ENCODE measurements at regions not wholly inside any gene's neighbourhood (a gene's known extent, or its start where the extent isn't known, plus 50 kb on each side); places are given as distances from the start of the nearest gene placed in this dataset.

DNA sequence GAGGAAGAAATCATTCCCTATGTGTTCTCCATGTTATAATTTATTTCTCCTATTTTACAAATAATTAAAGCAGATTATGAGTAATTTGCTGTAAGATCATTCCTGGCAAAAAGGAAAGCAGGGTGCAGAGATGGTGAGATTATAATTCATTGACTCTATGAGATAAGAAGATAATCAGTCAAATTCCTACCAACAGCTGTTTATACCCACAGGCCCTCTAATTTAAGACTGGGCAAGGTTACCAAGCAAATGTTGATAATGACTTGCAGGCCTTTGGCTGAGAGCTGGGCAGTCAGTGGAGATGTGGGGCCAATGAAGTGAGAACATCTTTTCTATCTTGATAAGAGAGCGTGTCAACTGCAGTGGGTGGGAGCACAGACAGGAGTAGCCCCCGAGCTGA, 222.7 kb downstream of the ICE1 start:
- no peak overlapping the region for H3K4me3 ChIP-seq (ENCODE audit: low read depth, low read length)
- DNase-seq (ENCODE audit: low read depth): no peak
- TF ChIP-seq POLR2A (IDR thresholded peaks at IDR 0.05; ENCODE audit: extremely low read depth, insufficient read length) (no peak), MAX (IDR thresholded peaks at IDR 0.05; ENCODE audit: low read depth, low read length) (no peak), MYC (IDR thresholded peaks at IDR 0.05; ENCODE audit: low read depth, low read length) (no peak)
- TF ChIP-seq, protein P1, sequence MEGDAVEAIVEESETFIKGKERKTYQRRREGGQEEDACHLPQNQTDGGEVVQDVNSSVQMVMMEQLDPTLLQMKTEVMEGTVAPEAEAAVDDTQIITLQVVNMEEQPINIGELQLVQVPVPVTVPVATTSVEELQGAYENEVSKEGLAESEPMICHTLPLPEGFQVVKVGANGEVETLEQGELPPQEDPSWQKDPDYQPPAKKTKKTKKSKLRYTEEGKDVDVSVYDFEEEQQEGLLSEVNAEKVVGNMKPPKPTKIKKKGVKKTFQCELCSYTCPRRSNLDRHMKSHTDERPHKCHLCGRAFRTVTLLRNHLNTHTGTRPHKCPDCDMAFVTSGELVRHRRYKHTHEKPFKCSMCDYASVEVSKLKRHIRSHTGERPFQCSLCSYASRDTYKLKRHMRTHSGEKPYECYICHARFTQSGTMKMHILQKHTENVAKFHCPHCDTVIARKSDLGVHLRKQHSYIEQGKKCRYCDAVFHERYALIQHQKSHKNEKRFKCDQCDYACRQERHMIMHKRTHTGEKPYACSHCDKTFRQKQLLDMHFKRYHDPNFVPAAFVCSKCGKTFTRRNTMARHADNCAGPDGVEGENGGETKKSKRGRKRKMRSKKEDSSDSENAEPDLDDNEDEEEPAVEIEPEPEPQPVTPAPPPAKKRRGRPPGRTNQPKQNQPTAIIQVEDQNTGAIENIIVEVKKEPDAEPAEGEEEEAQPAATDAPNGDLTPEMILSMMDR (IDR thresholded peaks at IDR 0.05; ENCODE audit: low read depth, low read length): no peak

- TF ChIP-seq, protein P1 (IDR thresholded peaks at IDR 0.05; ENCODE audit: low read depth, low read length): no peak
- TF ChIP-seq POLR2A (IDR thresholded peaks at IDR 0.05; ENCODE audit: extremely low read depth, insufficient read length): no peak
- no peak for TF ChIP-seq MYC (IDR thresholded peaks at IDR 0.05; ENCODE audit: low read depth, low read length)
- no peak for TF ChIP-seq MAX (IDR thresholded peaks at IDR 0.05; ENCODE audit: low read depth, low read length)
- no peak for DNase-seq (ENCODE audit: low read depth)
- H3K4me3 ChIP-seq (ENCODE audit: low read depth, low read length): no peak overlapping the region
Observed at GRCh38 chr5:5644249-5644648, 221.8 kb downstream of the ICE1 start.

DNA sequence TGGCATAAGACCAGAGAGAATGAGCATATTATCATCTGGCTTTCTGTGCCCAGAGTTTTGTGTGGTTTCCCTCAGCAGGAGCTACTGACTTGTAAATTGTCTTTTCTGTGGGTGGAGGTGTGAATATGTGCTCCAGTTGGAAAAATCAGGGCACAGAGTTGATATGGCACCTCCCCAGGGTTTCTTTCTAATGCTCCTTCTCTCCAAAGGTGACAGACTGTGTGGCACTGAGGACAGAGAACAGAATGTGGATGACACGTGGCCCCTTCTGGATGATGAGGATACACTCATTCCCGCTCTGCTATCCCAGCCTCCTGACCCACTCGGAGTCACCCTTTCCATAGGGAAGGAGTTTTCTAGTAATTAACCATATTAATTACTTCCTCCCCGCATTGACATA, 221.0 kb downstream of the ICE1 start:
- no peak for TF ChIP-seq POLR2A (IDR thresholded peaks at IDR 0.05; ENCODE audit: extremely low read depth, insufficient read length)
- no peak for TF ChIP-seq MAX (IDR thresholded peaks at IDR 0.05; ENCODE audit: low read depth, low read length)
- no peak overlapping the region for H3K4me3 ChIP-seq (ENCODE audit: low read depth, low read length)
- no peak for DNase-seq (ENCODE audit: low read depth)

- no peak overlapping the region for H3K4me3 ChIP-seq (ENCODE audit: low read depth, low read length)
- DNase-seq (ENCODE audit: low read depth): no peak
- TF ChIP-seq POLR2A (IDR thresholded peaks at IDR 0.05; ENCODE audit: extremely low read depth, insufficient read length) (no peak), MYC (IDR thresholded peaks at IDR 0.05; ENCODE audit: low read depth, low read length) (no peak), MAX (IDR thresholded peaks at IDR 0.05; ENCODE audit: low read depth, low read length) (no peak)
- TF ChIP-seq, protein P1 (IDR thresholded peaks at IDR 0.05; ENCODE audit: low read depth, low read length): no peak
Observed at GRCh38 chr5:5638211-5638610, 215.7 kb downstream of the ICE1 start.

DNA sequence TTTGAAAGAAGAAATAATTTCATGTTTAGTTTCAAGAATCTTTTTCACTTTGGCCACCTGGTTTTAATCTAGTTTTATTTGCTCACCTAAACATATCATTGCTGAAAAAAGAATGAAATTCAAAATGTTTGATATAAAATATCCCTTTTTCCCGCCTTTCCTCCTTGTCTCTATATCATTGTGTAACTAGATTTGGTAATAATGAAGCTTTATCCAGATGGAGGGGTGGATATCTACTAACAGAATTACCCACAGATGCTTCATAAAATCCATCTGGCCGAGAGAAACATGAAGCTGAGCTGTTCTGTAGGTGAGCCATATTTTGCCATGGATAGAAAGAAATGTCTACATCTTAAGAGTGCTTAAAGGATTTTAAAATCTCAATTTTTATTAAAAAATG, 214.7 kb downstream of the ICE1 start:
- TF ChIP-seq POLR2A (IDR thresholded peaks at IDR 0.05; ENCODE audit: extremely low read depth, insufficient read length) (no peak), MYC (IDR thresholded peaks at IDR 0.05; ENCODE audit: low read depth, low read length) (no peak), MAX (IDR thresholded peaks at IDR 0.05; ENCODE audit: low read depth, low read length) (no peak)
- TF ChIP-seq, protein P1 (IDR thresholded peaks at IDR 0.05; ENCODE audit: low read depth, low read length): no peak
- DNase-seq (ENCODE audit: low read depth): no peak
- no peak overlapping the region for H3K4me3 ChIP-seq (ENCODE audit: low read depth, low read length)

DNA sequence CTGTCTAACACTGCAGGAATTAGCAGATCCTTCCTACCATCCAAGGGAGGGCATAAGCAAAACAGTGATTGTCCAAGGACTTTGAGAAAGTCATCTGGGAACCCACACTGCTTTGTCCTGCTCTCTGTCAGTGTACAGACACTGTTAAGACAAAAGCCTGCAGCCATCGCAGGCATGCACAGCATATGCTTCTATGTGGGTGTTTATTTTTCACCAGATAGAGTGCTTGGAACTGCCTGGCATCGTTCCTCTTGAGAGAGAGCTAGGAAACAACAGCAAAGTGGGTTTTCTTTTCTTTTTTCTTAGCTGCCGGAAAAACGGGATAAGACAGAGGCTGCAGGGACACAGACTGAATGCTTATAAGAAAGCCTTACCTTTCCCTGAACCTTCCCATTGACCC, 212.3 kb downstream of the ICE1 start:
- no peak for DNase-seq (ENCODE audit: low read depth)
- no peak overlapping the region for H3K4me3 ChIP-seq (ENCODE audit: low read depth, low read length)
- no peak for TF ChIP-seq MAX (IDR thresholded peaks at IDR 0.05; ENCODE audit: low read depth, low read length)
- no peak for TF ChIP-seq MYC (IDR thresholded peaks at IDR 0.05; ENCODE audit: low read depth, low read length)
- TF ChIP-seq, protein P1 (IDR thresholded peaks at IDR 0.05; ENCODE audit: low read depth, low read length): no peak

All from NB4 (cell line).